ENCODE measurements at regions not wholly inside any gene's neighbourhood (a gene's known extent, or its start where the extent isn't known, plus 50 kb on each side); places are given as distances from the start of the nearest gene placed in this dataset.
"Not testable (repeated sequence)": the region's sequence is repeated elsewhere in the genome, so short reads cannot be mapped to it uniquely, and the experiment has no call there.

DNA sequence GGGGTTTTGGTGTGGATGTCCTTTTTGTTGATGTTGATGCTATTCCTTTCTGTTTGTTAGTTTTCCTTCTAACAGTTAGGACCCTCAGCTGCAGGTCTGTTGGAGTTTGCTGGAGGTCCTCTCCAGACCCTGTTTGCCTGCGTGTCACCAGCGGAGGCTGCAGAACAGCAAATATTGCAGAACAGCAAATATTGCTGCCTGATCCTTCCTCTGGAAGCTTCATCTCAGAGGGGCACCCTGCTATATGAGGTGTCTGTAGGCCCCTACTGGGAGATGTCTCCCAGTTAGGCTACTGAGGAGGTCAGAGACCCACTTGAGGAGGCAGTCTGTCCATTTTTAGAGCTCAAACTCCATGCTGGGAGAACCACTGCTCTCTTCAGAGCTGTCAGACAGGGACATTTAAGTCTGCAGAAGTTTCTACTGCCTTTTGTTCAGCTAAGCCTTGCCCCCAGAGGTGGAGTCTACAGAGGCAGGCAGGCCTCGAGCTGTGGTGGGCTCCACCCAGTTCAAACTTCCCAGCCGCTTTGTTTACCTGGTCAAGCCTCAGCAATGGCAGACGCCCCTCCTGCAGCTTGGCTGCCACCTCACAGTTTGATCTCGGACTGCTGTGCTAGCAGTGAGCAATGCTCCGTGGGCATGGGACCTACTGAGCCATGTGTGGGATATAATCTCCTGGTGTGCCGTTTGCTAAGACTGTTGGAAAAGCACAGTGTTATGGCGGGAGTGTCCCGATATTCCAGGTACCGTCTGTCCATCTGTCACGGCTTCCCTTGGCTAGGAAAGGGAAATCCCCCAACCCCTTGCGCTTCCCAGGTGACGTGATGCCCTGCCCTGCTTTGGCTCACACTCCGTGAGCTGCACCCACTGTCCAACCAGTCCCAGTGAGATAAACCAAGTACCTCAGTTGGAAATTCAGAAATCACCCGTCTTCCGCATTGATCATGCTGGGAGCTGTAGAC lies 56.4 kb upstream of the CRYM start:
- not testable (repeated sequence) for TF ChIP-seq POLR2A, CTCF (IDR thresholded peaks at IDR 0.05)

All from esophagus squamous epithelium (tissue), 4 donors.